HG02938 (cell line): ENCODE measurements at regions not wholly inside any gene's neighbourhood (a gene's known extent, or its start where the extent isn't known, plus 50 kb on each side); places are given as distances from the start of the nearest gene placed in this dataset.

Source experiments
- ATAC-seq: cut with Tn5 transposase; IDR thresholded peaks from one replicate; pipeline ENCODE4 v1.9.1; 2021; ENCODE audit warnings: mild to moderate bottlenecking, moderate library complexity; ENCODE audit not compliant: unreplicated experiment

DNA sequence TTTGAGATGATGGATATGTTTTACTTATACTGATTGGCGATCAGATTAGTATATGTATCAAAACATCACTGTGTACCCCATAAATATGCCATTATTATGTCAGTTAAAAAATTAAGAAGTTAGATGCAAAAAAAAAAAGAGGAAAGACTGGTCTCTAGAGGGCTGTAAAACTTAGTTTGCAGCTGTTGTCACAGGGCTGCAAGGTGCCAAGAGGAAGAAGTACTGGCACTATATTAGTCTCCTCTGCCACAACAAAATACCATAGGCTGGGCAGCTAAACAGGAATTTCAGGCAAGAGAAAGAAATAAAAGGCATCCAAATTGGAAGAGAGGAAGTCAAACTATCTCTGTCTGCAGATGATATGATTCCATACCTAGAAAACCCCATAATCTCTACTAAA is 177.8 kb upstream of the PLPP4 start:
- no peak for ATAC-seq

GRCh38 chr10:120282421-120282820 is 174.6 kb upstream of the PLPP4 start:
- ATAC-seq = no peak

DNA sequence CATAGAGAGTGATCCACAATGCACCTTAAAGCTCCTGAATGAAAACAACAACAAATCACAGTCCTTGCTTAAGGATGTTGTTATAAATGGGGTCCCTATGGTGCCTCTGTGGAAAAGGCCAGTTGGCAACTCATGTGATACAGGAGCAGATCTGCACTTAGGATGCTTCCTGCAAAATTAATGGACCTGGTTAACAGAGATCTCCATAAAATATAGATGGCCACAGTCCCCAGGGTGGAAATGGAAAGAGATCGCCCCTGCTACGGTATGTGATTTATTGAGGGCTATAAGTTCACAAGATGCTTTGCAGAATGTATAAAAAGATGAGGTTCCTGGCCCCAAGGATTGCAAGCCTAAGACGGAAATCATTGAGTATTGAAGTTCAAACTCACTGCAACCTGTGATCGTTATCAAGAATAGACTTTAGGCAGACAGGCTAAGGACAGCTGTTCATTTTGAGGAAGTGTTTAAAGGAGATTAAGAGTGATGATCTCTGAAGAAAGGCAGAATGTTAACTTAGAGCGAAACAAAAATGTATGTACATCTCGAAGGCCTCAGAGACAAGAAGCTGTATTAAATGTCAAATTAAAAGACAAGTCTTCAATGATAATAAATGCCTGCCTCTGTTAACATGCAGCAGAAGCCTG is 174.1 kb upstream of the PLPP4 start:
- ATAC-seq = no peak

DNA sequence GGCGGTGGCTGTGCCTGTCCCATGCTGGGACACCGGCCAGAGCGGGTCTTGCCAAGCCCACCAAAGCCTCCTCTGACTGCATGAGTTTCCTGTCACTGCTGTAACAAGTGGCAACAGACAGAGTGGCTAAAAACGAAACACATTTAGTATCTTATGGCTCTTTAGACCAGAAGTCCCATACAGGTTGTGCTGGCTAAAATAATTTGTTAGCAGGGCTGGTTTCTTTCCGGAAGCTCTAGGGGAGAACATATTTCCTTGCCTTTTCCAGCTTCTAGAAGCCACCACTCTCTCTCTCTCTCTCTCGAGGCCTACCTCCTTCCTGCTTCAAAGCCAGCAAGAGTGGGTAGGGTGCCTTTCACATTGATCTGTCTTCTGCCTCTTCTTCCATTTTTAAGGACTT is 171.6 kb upstream of the PLPP4 start:
- no peak for ATAC-seq

DNA sequence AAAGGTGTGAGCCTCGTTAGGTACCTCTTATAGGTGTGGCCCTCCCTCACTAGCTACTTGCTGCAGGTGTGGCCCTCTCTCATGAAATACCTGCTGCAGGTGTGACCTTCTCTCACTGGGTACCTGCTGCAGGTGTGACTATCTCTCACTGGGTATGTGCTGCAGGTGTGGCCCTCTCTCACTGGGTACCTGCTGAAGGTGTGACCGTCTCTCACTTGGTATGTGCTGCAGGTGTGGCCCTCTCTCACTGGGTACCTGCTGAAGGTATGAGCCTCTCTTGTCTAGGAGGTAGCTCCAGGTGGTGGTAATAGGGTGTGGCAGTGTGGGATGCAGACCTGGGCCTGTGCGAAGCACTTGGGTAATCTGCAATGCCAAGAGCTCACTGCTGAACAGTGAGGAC is 170.7 kb upstream of the PLPP4 start:
- no peak for ATAC-seq

DNA sequence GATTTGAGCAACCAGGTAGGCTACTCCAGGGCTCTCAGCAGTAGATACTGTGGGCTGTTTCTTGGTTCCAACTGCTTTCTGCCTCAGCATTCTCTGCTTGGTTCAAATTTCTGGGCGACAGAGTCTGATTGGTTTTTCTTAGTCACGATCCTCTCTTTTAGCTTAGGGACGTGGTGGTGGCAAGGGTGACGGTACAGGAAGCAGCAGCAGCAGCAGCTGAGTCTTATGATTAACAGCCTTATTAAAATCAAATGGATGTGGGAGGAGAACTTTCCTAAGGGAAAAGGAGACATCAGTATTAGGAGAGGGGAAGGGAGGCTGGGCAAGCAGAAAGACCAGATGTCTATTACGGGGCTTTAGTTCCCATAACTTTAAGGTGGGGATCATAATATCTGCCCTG is 156.5 kb upstream of the PLPP4 start:
- ATAC-seq = no peak

- no peak for ATAC-seq
Observed at GRCh38 chr10:120308589-120308988, 148.4 kb upstream of the PLPP4 start.

DNA sequence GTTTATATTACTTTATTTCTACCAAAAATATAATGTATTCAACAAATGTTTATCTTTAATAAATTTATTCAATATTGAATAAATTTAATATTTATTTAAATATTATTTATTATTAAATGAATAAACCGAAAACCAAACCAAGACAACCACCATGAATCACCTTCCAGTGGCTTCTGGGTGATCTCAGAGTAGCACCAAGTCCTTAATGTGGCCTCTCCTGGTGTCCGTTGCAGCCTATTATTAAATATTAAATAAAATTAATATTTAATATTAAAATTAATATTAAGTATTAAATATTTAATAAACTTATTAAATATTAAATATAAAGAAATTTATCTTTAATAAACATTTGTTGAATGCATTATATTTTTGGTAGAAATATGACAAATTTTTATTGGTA is 143.3 kb upstream of the PLPP4 start:
- no peak for ATAC-seq

DNA sequence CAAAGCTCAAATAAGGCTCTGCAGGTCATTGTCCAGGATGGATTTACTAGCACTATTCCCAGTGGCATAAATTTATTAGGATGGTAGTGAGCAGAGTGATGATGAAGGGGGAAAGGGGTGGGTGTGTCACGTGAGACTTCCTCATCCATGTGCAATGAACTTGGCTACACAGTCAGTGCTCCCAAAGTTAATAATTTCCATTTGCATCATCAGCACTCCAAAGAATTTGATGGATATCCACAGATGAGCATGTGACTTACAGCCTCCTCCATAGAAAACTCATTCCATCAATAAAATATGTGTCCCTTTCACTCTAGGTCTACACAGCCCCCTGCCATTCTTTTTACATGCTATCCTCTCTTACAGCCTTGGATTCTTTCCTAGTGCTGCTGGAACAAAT is 142.6 kb upstream of the PLPP4 start:
- ATAC-seq = no peak

- no peak for ATAC-seq
Observed at GRCh38 chr10:120318862-120319261, 138.2 kb upstream of the PLPP4 start.

DNA sequence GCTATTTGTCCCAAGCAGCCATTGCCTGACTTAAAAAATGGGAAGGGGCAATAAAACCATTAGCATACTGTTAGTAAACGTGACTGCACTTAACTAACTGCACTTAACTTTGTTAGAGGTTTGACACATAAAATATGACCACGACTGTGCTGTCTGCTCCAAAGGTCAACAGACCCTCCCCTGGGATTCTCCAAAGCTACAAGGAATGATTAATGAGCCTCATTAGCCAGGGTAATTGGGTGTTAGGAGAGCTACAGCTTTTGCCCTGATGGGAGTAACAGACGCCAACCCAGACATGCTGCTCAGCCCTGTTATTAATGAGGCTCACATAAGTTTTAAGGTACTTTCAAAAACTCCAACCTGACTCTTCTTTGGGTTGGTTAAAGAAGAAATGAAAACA is 129.4 kb upstream of the PLPP4 start:
- no peak for ATAC-seq

DNA sequence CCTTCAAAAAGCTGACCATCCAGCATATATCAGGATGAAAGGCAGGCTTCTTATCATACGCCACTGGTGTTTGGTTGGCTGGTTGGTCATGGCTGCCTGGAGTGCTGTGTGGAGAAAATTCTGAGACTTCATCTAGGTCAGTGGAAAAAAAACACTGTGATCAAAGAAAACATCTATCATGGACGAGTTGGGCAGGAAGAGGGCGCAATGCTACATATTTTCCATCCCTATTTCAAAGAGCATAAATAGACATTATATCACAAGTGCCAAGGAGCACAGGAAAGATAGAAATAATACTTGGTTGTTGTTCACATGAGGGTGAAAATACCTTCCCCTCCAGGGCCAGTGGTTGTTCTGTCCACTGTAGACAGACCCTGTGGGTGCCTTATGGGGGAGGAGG is 128.4 kb upstream of the PLPP4 start:
- ATAC-seq = no peak

DNA sequence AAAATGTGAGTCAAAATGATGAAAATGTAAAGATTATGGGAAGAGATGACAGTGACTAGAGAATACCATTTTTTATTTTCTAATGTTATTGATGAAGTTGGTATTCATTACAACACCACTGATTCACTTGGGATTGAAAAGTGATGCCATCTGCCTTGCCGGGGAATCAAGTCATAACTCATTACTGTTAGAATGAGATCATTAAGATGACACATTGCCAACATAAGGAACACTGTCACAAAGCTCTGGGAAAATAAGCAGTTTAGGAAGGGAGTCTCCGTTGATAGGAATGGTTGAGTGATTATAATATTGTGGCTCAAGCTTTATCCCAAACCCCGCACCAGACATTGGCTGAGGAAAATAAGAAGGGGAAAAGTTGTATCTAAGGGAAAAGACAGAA is 121.5 kb upstream of the PLPP4 start:
- no peak for ATAC-seq

GRCh38 chr10:120336306-120336910 is 120.6 kb upstream of the PLPP4 start:
- ATAC-seq = no peak

- no peak for ATAC-seq
Observed at GRCh38 chr10:120336911-120337540, 120.0 kb upstream of the PLPP4 start.

- ATAC-seq = no peak
Observed at GRCh38 chr10:120342115-120342714, 114.8 kb upstream of the PLPP4 start.

DNA sequence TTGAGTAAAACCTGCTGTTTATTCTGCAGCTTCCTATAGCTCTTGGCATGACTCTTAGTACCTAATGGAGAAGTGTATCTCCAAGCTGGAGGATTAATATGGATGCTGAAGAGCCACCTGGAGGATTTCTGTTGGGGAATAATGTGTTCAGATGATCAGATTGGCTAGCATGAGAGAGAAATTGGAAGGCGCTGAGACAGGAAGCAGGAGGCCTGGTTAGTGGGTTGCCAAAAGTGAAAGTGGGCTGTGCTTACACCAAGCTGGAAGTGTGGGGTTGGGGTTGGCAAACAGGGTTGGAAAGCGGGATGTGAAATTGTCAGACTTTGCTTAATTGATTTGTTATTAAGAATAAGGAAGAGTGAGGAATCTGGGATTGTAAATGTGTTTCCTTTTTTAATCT is 111.8 kb upstream of the PLPP4 start:
- no peak for ATAC-seq

DNA sequence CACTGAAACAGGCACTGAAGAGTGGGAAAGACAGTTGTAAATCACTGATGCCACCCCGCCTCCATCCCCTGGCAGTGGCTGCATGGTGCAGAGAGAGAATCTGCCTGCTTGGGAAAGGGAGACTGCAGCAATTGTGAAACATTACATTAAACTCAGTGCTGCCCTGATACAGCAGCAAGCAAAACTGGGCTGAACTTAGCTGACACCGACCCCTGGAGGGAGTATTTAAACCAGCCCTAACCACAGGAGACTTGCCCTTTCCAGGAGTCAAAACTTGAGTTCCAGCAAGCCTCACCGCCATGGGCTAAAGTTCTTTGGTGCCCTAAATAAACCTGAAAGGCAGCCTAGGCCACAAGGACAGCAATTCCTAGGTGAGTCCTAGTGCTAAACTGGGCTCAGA is 109.4 kb upstream of the PLPP4 start:
- no peak for ATAC-seq

- no peak for ATAC-seq
Observed at GRCh38 chr10:120349069-120349468, 108.0 kb upstream of the PLPP4 start.

GRCh38 chr10:120355425-120355824 is 101.6 kb upstream of the PLPP4 start:
- ATAC-seq = no peak

DNA sequence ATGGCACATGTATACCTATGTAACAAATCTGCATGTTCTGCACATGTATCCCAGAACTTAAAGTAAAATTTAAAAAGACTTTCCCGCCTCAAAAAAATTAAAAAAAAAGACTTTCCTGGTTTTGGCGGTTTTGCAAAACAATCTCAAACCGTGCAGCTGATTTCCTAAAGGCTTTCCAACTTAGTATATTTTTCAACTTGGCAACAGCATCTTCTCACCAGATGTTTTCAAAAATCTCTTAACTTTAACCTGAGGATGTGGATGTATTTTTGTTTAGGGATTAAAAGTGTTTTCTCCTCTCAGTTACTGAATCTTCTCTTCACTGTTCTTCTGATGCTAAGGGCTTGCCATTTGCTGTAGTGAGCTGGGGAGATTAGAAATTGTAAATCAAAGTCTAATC is 96.5 kb upstream of the PLPP4 start:
- no peak for ATAC-seq

DNA sequence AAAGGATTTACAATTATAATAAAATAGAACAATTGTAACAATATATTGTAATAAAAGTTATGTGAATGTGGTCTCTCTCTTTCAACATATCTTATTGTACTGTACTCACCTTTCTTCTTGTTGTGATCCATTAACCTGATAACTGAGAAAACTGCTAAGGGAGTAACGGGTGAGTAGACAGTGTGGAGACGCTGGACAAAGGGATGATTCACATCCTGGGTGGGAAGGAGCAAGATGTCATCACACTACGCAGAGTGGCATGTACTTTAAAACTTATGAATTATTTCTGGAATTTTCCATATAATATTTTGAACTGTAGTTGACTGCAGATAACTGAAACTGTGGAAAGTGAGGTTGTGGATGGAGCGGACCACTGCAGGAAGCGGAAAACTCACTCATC is 91.2 kb upstream of the PLPP4 start:
- ATAC-seq = no peak
